Endodermal cell (in vitro differentiated cells): ENCODE measurements at regions not wholly inside any gene's neighbourhood (a gene's known extent, or its start where the extent isn't known, plus 50 kb on each side); places are given as distances from the start of the nearest gene placed in this dataset.

Source experiments
- DNase-seq: peaks from one replicate; pipeline ENCODE4 v3.0.0-alpha.2; 2017
- H3K27ac ChIP-seq: 2 replicates; pipeline ENCODE4 v1.5.1; 2013; ENCODE audit warnings: mild to moderate bottlenecking, low read depth, low read length, moderate library complexity
- H3K27me3 ChIP-seq: 2 replicates; pipeline ENCODE4 v1.6.1; 2013; ENCODE audit warnings: mild to moderate bottlenecking, low read length, moderate library complexity; ENCODE audit not compliant: insufficient read depth, control insufficient read depth, poor library complexity, severe bottlenecking
- H3K36me3 ChIP-seq: 2 replicates; pipeline ENCODE4 v1.7.0; 2013; ENCODE audit warnings: mild to moderate bottlenecking, low read length, moderate library complexity; ENCODE audit not compliant: control insufficient read depth, insufficient read depth
- H3K4me1 ChIP-seq: one replicate; pipeline ENCODE4 v1.7.0; 2013; ENCODE audit warnings: low read length; ENCODE audit not compliant: control insufficient read depth, insufficient read depth
- H3K4me3 ChIP-seq: 2 replicates; pipeline ENCODE4 v1.5.1; 2013; ENCODE audit warnings: mild to moderate bottlenecking, low read length, moderate library complexity
- H3K9ac ChIP-seq: 2 replicates; pipeline ENCODE4 v1.6.1; 2013; ENCODE audit warnings: mild to moderate bottlenecking, low read length, moderate library complexity; ENCODE audit not compliant: poor library complexity, severe bottlenecking; ENCODE audit errors: extremely low read depth
- H3K9me3 ChIP-seq: 2 replicates; pipeline ENCODE4 v1.6.1; 2013; ENCODE audit warnings: mild to moderate bottlenecking, low read length, moderate library complexity; ENCODE audit not compliant: control insufficient read depth
- H3K27ac Mint-ChIP-seq: 2 replicates; pipeline ENCODE4 v1.8.0; 2020; ENCODE audit warnings: mixed read lengths
- H3K27me3 Mint-ChIP-seq: 2 replicates; pipeline ENCODE4 v1.8.0; 2021; ENCODE audit warnings: mild to moderate bottlenecking, mixed read lengths; ENCODE audit not compliant: insufficient read depth
- H3K36me3 Mint-ChIP-seq: 2 replicates; pipeline ENCODE4 v1.8.0; 2020; ENCODE audit warnings: low read depth, mixed read lengths
- H3K4me1 Mint-ChIP-seq: 2 replicates; pipeline ENCODE4 v1.8.0; 2020; ENCODE audit warnings: mixed read lengths
- H3K4me3 Mint-ChIP-seq: 2 replicates; pipeline ENCODE4 v1.8.0; 2020; ENCODE audit warnings: mild to moderate bottlenecking, moderate library complexity, mixed read lengths
- H3K9me3 Mint-ChIP-seq: 2 replicates; pipeline ENCODE4 v1.8.0; 2020; ENCODE audit warnings: mild to moderate bottlenecking, mixed read lengths
- WGBS, 2 experiments: methylation state at CpG; one replicate each; pipeline versions ENCODE4 v1.1.5 to v1.1.7; 2013; ENCODE audit warnings: missing lambda C conversion rate in 2 of 2, mixed read lengths in 1 of 2; ENCODE audit not compliant: insufficient coverage in 1 of 2, insufficient read length in 1 of 2; 5-methylcytosine and 5-hydroxymethylcytosine counted together
- TF ChIP-seq, protein P1 (sequence below): fragments of 200-600 bp; sonication (generic); conservative IDR thresholded peaks from 2 replicates; pipeline ENCODE4 v1.5.0; 2021; ENCODE audit warnings: antibody characterized with exemption, mild to moderate bottlenecking

DNA sequence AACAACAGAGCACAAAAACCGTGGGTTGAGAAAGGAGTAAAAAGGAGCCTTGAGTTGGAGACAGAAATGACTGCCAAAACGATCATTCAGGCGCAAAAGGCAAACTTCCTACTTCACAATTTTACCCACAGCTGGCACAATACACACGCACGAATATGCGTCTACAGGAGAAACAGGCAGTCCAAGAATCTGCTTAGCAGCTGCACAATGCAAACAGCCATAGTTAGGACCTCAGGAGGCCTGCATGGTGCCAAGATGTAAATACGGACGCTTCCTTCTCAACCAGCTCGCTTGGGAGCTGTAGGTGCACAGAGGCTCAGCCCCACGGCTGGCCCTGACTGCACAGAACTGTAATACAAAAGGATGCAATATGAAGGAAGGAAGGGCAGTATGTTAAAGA lies 250.1 kb upstream of the CAND1 start:
- no peaks in the 10 kb centered on the region for H3K9me3 ChIP-seq
- peak; percentile 56 for DNase-seq
- no peak overlapping the region for H3K9ac ChIP-seq
- no peaks in the 10 kb centered on the region for H3K27me3 Mint-ChIP-seq
- peaks cover 29% of the 10 kb centered on the region for H3K4me1 Mint-ChIP-seq
- H3K27me3 ChIP-seq = no peaks in the 10 kb centered on the region
- H3K27ac Mint-ChIP-seq = peak overlapping the region; percentile 32
- H3K4me3 Mint-ChIP-seq = no peak overlapping the region
- no peak overlapping the region for H3K4me3 ChIP-seq
- TF ChIP-seq, protein P1, sequence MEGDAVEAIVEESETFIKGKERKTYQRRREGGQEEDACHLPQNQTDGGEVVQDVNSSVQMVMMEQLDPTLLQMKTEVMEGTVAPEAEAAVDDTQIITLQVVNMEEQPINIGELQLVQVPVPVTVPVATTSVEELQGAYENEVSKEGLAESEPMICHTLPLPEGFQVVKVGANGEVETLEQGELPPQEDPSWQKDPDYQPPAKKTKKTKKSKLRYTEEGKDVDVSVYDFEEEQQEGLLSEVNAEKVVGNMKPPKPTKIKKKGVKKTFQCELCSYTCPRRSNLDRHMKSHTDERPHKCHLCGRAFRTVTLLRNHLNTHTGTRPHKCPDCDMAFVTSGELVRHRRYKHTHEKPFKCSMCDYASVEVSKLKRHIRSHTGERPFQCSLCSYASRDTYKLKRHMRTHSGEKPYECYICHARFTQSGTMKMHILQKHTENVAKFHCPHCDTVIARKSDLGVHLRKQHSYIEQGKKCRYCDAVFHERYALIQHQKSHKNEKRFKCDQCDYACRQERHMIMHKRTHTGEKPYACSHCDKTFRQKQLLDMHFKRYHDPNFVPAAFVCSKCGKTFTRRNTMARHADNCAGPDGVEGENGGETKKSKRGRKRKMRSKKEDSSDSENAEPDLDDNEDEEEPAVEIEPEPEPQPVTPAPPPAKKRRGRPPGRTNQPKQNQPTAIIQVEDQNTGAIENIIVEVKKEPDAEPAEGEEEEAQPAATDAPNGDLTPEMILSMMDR = no peak
- H3K36me3 ChIP-seq = no peaks in the 10 kb centered on the region
- H3K9me3 Mint-ChIP-seq = no peaks in the 10 kb centered on the region
- peak overlapping the region; percentile 2 for H3K27ac ChIP-seq
- WGBS, 2 experiments = 71 to 74% methylated on average over 6 to 10 of the region's 10 CpGs
- peaks cover 10% of the 10 kb centered on the region for H3K4me1 ChIP-seq
- no peaks in the 10 kb centered on the region for H3K36me3 Mint-ChIP-seq

GRCh38 chr12:67025543-67026114 lies 243.5 kb upstream of the CAND1 start:
- Histone ChIP-seq H3K27me3 (peaks cover 9% of the 10 kb centered on the region), H3K4me1 (peaks cover 10% of the 10 kb centered on the region), H3K27ac (no peak overlapping the region), H3K4me3 (no peak overlapping the region), H3K9me3 (no peaks in the 10 kb centered on the region), H3K9ac (no peak overlapping the region), H3K36me3 (no peaks in the 10 kb centered on the region)
- WGBS, 2 experiments = 0 to 33% methylated on average over 2 to 3 of the region's 7 CpGs
- TF ChIP-seq, protein P1 = peak; percentile 88
- no peak overlapping the region for H3K27ac Mint-ChIP-seq
- peaks cover 20% of the 10 kb centered on the region for H3K4me1 Mint-ChIP-seq
- H3K4me3 Mint-ChIP-seq = no peak overlapping the region
- no peaks in the 10 kb centered on the region for H3K9me3 Mint-ChIP-seq
- H3K36me3 Mint-ChIP-seq = no peaks in the 10 kb centered on the region
- H3K27me3 Mint-ChIP-seq = peaks cover 10% of the 10 kb centered on the region
- peak; percentile 94 for DNase-seq

- peak; percentile 75 for DNase-seq
- H3K27me3 ChIP-seq = peaks cover 9% of the 10 kb centered on the region
- no peaks in the 10 kb centered on the region for H3K9me3 Mint-ChIP-seq
- no peaks in the 10 kb centered on the region for H3K36me3 Mint-ChIP-seq
- peaks cover 15% of the 10 kb centered on the region for H3K27me3 Mint-ChIP-seq
- peaks cover 20% of the 10 kb centered on the region for H3K4me1 Mint-ChIP-seq
- H3K9ac ChIP-seq = peak overlapping the region; percentile 20
- WGBS, 2 experiments = 60 to 65% methylated on average over 2 to 5 of the region's 5 CpGs
- H3K36me3 ChIP-seq = no peaks in the 10 kb centered on the region
- peaks cover 10% of the 10 kb centered on the region for H3K4me1 ChIP-seq
- peak overlapping the region; percentile 65 for H3K4me3 ChIP-seq
- no peaks in the 10 kb centered on the region for H3K9me3 ChIP-seq
- TF ChIP-seq, protein P1 = no peak
- no peak overlapping the region for H3K27ac ChIP-seq
- peak overlapping the region; percentile 7 for H3K4me3 Mint-ChIP-seq
- H3K27ac Mint-ChIP-seq = peak overlapping the region; percentile 2
Measured at GRCh38 chr12:67026487-67027246, 242.5 kb upstream of the CAND1 start.
